WTC11 (cell line): ENCODE measurements at regions not wholly inside any gene's neighbourhood (a gene's known extent, or its start where the extent isn't known, plus 50 kb on each side); places are given as distances from the start of the nearest gene placed in this dataset.

ENCODE experiments used
- ATAC-seq: fragments of 200-7000 bp; cut with Tn5 transposase; 2 replicates; pipeline ENCODE4 v1.10.0; 2021; ENCODE audit warnings: mild to moderate bottlenecking, moderate library complexity
- CTCF ChIA-PET: fragments of 300-600 bp; sonication (Branson Sonifier 250); formaldehyde crosslinking; loops from one replicate; lab custom pipeline; 2021; ENCODE audit warnings: antibody characterized with exemption; lab: Charles Lee
- POLR2A ChIA-PET: fragments of 350-600 bp; sonication (Branson Sonifier 250); formaldehyde crosslinking; loops from one replicate; lab custom pipeline; 2021; ENCODE audit warnings: antibody characterized with exemption; lab: Charles Lee
- DNase-seq: peaks from one replicate; pipeline ENCODE4 v3.0.0; 2021; ENCODE audit warnings: low spot score
- H3K27ac Mint-ChIP-seq: 2 replicates; pipeline ENCODE4 v1.8.0; 2021; ENCODE audit warnings: mixed read lengths
- H3K27me3 Mint-ChIP-seq: 2 replicates; pipeline ENCODE4 v1.8.0; 2021; ENCODE audit warnings: low read depth, mild to moderate bottlenecking, moderate library complexity, mixed read lengths
- H3K36me3 Mint-ChIP-seq: 2 replicates; pipeline ENCODE4 v1.8.0; 2021; ENCODE audit warnings: mixed read lengths
- H3K4me1 Mint-ChIP-seq: 2 replicates; pipeline ENCODE4 v1.8.0; 2022; ENCODE audit warnings: mixed read lengths
- H3K4me3 Mint-ChIP-seq: 2 replicates; pipeline ENCODE4 v1.8.0; 2021; ENCODE audit warnings: mild to moderate bottlenecking, moderate library complexity, mixed read lengths
- H3K9me3 Mint-ChIP-seq: 2 replicates; pipeline ENCODE4 v1.8.0; 2021; ENCODE audit warnings: mixed read lengths
- AR ChIP-seq: fragments of 250-450 bp; sonication (Bioruptor Pico); IDR thresholded peaks from 2 replicates; pipeline ENCODE4 v1.9.0; 2021; ENCODE audit warnings: mild to moderate bottlenecking
- CBFB ChIP-seq: sonication (generic); formaldehyde crosslinking; IDR thresholded peaks from 2 replicates; pipeline ENCODE4 v1.8.1; 2022; ENCODE audit warnings: mild to moderate bottlenecking, low read depth, missing genetic modification reagents
- CREB1 ChIP-seq: sonication (generic); formaldehyde crosslinking; IDR thresholded peaks from 2 replicates; pipeline ENCODE4 v1.8.0; 2023; ENCODE audit warnings: mild to moderate bottlenecking, missing genetic modification reagents
- CTCF ChIP-seq: fragments of 200-600 bp; IDR thresholded peaks from 2 replicates; pipeline ENCODE4 v1.8.0; 2022; ENCODE audit warnings: antibody characterized with exemption
- E2F5 ChIP-seq: sonication (generic); formaldehyde crosslinking; IDR thresholded peaks from 2 replicates; pipeline ENCODE4 v1.8.1; 2022; ENCODE audit warnings: mild to moderate bottlenecking, moderate library complexity, missing genetic modification reagents
- ERG ChIP-seq: fragments of 250-450 bp; sonication (Bioruptor Pico); IDR thresholded peaks from 2 replicates; pipeline ENCODE4 v1.8.0; 2021; ENCODE audit warnings: mild to moderate bottlenecking
- ESRRA ChIP-seq: sonication (generic); formaldehyde crosslinking; IDR thresholded peaks from 2 replicates; pipeline ENCODE4 v1.8.1; 2022; ENCODE audit warnings: mild to moderate bottlenecking, missing genetic modification reagents, borderline replicate concordance
- ETV6 ChIP-seq: sonication (generic); formaldehyde crosslinking; IDR thresholded peaks from 2 replicates; pipeline ENCODE4 v1.8.1; 2022; ENCODE audit warnings: mild to moderate bottlenecking, missing genetic modification reagents
- FOXP4 ChIP-seq: sonication (generic); formaldehyde crosslinking; IDR thresholded peaks from 2 replicates; pipeline ENCODE4 v1.8.0; 2022; ENCODE audit warnings: mild to moderate bottlenecking, missing genetic modification reagents
- IRF2 ChIP-seq: sonication (generic); formaldehyde crosslinking; IDR thresholded peaks from 2 replicates; pipeline ENCODE4 v1.8.0; 2022; ENCODE audit warnings: low read depth, missing genetic modification reagents, borderline replicate concordance
- JUN ChIP-seq: sonication (generic); formaldehyde crosslinking; IDR thresholded peaks from 2 replicates; pipeline ENCODE4 v1.8.0; 2023; ENCODE audit warnings: mild to moderate bottlenecking, missing genetic modification reagents
- NFATC4 ChIP-seq: fragments of 250-450 bp; sonication (Bioruptor Pico); IDR thresholded peaks from 2 replicates; pipeline ENCODE4 v1.9.0; 2021; ENCODE audit warnings: mild to moderate bottlenecking
- NFYB ChIP-seq: sonication (generic); formaldehyde crosslinking; conservative IDR thresholded peaks from 2 replicates; pipeline ENCODE4 v1.8.0; 2022; ENCODE audit warnings: low read depth, missing genetic modification reagents
- NR2C2 ChIP-seq: sonication (generic); formaldehyde crosslinking; IDR thresholded peaks from 2 replicates; pipeline ENCODE4 v1.8.0; 2022; ENCODE audit warnings: mild to moderate bottlenecking, missing genetic modification reagents
- PREB ChIP-seq: sonication (generic); formaldehyde crosslinking; IDR thresholded peaks from 2 replicates; pipeline ENCODE4 v1.8.1; 2022; ENCODE audit warnings: mild to moderate bottlenecking, missing genetic modification reagents, moderate library complexity, borderline replicate concordance
- PRRX2 ChIP-seq: fragments of 250-450 bp; sonication (Bioruptor Pico); IDR thresholded peaks from 2 replicates; pipeline ENCODE4 v1.8.0; 2021; ENCODE audit warnings: mild to moderate bottlenecking
- STAT6 ChIP-seq: sonication (generic); formaldehyde crosslinking; conservative IDR thresholded peaks from 2 replicates; pipeline ENCODE4 v1.8.1; 2023; ENCODE audit warnings: mild to moderate bottlenecking, low read depth, missing genetic modification reagents, moderate library complexity
- ZMAT4 ChIP-seq: fragments of 250-450 bp; sonication (Bioruptor Pico); IDR thresholded peaks from 2 replicates; pipeline ENCODE4 v1.9.0; 2021; ENCODE audit warnings: mild to moderate bottlenecking
- ZNF121 ChIP-seq: sonication (generic); formaldehyde crosslinking; IDR thresholded peaks from 2 replicates; pipeline ENCODE4 v1.8.0; 2023; ENCODE audit warnings: missing genetic modification reagents
- ZNF317 ChIP-seq: sonication (generic); formaldehyde crosslinking; IDR thresholded peaks from 2 replicates; pipeline ENCODE4 v1.8.1; 2023; ENCODE audit warnings: low read depth, mild to moderate bottlenecking, moderate library complexity, missing genetic modification reagents, borderline replicate concordance
- ZNF396 ChIP-seq: fragments of 250-450 bp; sonication (Bioruptor Pico); IDR thresholded peaks from 2 replicates; pipeline ENCODE4 v1.8.0; 2021; ENCODE audit warnings: mild to moderate bottlenecking, moderate library complexity, borderline replicate concordance
- ZNF423 ChIP-seq: fragments of 250-450 bp; sonication (Bioruptor Pico); IDR thresholded peaks from 2 replicates; pipeline ENCODE4 v2.1.2; 2022; ENCODE audit warnings: mild to moderate bottlenecking, moderate library complexity
- ZNF512 ChIP-seq: sonication (generic); formaldehyde crosslinking; IDR thresholded peaks from 2 replicates; pipeline ENCODE4 v1.8.1; 2022; ENCODE audit warnings: missing genetic modification reagents, borderline replicate concordance

- TF ChIP-seq ZMAT4 (CRISPR knock-in tag) = no peak
- no peak for TF ChIP-seq ZNF512 (CRISPR knock-in tag)
- no peak for TF ChIP-seq CREB1 (CRISPR knock-in tag)
- TF ChIP-seq NFATC4 (CRISPR knock-in tag) = no peak
- no peak for TF ChIP-seq CBFB
- TF ChIP-seq FOXP4 (CRISPR knock-in tag) = no peak
Measured at GRCh38 chr16:5509336-5509735, 411.7 kb upstream of the EEF2KMT start (continued).

- peaks cover 86% of the 10 kb centered on the region for H3K9me3 Mint-ChIP-seq
- ChIA-PET POLR2A (no interaction called here), CTCF (no interaction called here)
- DNase-seq = no peak
- no peak overlapping the region for H3K4me3 Mint-ChIP-seq
- H3K36me3 Mint-ChIP-seq = peaks cover 63% of the 10 kb centered on the region
- no peak overlapping the region for H3K27ac Mint-ChIP-seq
- peaks cover 11% of the 10 kb centered on the region for H3K27me3 Mint-ChIP-seq
- H3K4me1 Mint-ChIP-seq = no peaks in the 10 kb centered on the region
- no peak for ATAC-seq
- TF ChIP-seq ERG (CRISPR knock-in tag) = no peak
- TF ChIP-seq ZNF121 (CRISPR knock-in tag) = no peak
- TF ChIP-seq PRRX2 = no peak
- no peak for TF ChIP-seq ZNF396 (CRISPR knock-in tag)
- no peak for TF ChIP-seq NFYB (CRISPR knock-in tag)
- no peak for TF ChIP-seq ZNF423 (CRISPR knock-in tag)
- no peak for TF ChIP-seq CTCF
- TF ChIP-seq STAT6 (CRISPR knock-in tag) = no peak
- TF ChIP-seq E2F5 (CRISPR knock-in tag) = no peak
- TF ChIP-seq NR2C2 = no peak
- no peak for TF ChIP-seq ETV6 (CRISPR knock-in tag)
- no peak for TF ChIP-seq IRF2 (CRISPR knock-in tag)
- no peak for TF ChIP-seq ESRRA (CRISPR knock-in tag)
- no peak for TF ChIP-seq AR (CRISPR knock-in tag)
- TF ChIP-seq JUN = no peak
- TF ChIP-seq ZNF317 (CRISPR knock-in tag) = no peak
- TF ChIP-seq PREB (CRISPR knock-in tag) = no peak
Measured at GRCh38 chr16:5508371-5508770, 410.8 kb upstream of the EEF2KMT start.
